Ascending aorta (tissue), 2 donors: ENCODE measurements at regions not wholly inside any gene's neighbourhood (a gene's known extent, or its start where the extent isn't known, plus 50 kb on each side); places are given as distances from the start of the nearest gene placed in this dataset.
"Not testable (repeated sequence)": the region's sequence is repeated elsewhere in the genome, so short reads cannot be mapped to it uniquely, and the experiment has no call there.

Source experiments
- DNase-seq, 2 donors: peaks; one replicate each; pipeline ENCODE4 v3.0.0-alpha.2; 2019; ENCODE audit warnings: low spot score in 2 of 2
- H3K27ac ChIP-seq, 2 donors: fragments of 200-600 bp; sonication (generic); one replicate each; pipeline ENCODE4 v1.5.1; 2016 to 2017; ENCODE audit warnings: mild to moderate bottlenecking in 1 of 2
- H3K27me3 ChIP-seq: fragments of 200-600 bp; sonication (generic); one replicate; pipeline ENCODE4 v1.5.1; 2017
- H3K36me3 ChIP-seq, 2 donors: fragments of 200-600 bp; sonication (generic); one replicate each; pipeline ENCODE4 v1.5.1; 2016
- H3K4me1 ChIP-seq, 2 donors: fragments of 200-600 bp; sonication (generic); one replicate each; pipeline ENCODE4 v1.5.1; 2016 to 2017; ENCODE audit warnings: mild to moderate bottlenecking in 1 of 2
- H3K4me3 ChIP-seq, 2 donors: fragments of 200-600 bp; sonication (generic); one replicate each; pipeline ENCODE4 v1.5.1; 2016 to 2017; ENCODE audit warnings: mild to moderate bottlenecking in 1 of 2
- H3K9me3 ChIP-seq, 2 donors: fragments of 200-600 bp; sonication (generic); one replicate each; pipeline ENCODE4 v1.5.1; 2016
- intact Hi-C: fragments of 100-400 bp; cut with DNase I; formaldehyde crosslinking; loops from one replicate; pipeline ENCODE4 v1.15.1; 2023
- TF ChIP-seq, protein P1 (sequence below), 3 experiments: fragments of 200-600 bp in 2 of 3; fragments of 450-650 bp in 1 of 3; sonication (generic) in 2 of 3; IDR thresholded peaks; one replicate each; pipeline ENCODE4 v1.5.1; 2016 to 2019; ENCODE audit warnings: antibody characterized with exemption in 3 of 3, mild to moderate bottlenecking in 1 of 3, moderate library complexity in 1 of 3

DNA sequence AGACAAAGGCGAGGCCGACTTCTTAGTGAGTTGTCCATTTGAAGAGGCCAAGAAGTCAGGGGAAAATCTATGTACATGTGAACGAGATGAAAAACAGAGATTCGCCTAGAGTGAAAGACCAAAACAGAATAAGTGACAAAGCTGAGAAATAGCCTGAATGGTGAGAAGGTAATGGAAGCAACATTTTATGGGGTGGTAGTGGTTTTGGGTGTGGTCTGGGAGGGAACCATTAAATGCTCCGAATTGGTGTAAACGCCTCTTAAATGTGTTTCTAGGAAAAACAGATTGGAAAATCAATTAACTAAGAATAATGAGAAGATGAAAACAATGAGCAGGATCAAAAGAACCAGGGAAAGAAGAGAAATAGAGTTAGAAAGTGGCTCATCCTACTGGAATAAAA, 83.8 kb upstream of the MANSC4 start:
- intact Hi-C loops, result no loop called here
- Histone ChIP-seq H3K4me1 (peaks cover 0 to 2% of the 10 kb centered on the region in 2 donors), H3K27me3 (no peaks in the 10 kb centered on the region), H3K36me3 (no peaks in the 10 kb centered on the region), H3K9me3 (no peaks in the 10 kb centered on the region), H3K27ac (no peak overlapping the region), H3K4me3 (no peak overlapping the region)
- TF ChIP-seq, protein P1, sequence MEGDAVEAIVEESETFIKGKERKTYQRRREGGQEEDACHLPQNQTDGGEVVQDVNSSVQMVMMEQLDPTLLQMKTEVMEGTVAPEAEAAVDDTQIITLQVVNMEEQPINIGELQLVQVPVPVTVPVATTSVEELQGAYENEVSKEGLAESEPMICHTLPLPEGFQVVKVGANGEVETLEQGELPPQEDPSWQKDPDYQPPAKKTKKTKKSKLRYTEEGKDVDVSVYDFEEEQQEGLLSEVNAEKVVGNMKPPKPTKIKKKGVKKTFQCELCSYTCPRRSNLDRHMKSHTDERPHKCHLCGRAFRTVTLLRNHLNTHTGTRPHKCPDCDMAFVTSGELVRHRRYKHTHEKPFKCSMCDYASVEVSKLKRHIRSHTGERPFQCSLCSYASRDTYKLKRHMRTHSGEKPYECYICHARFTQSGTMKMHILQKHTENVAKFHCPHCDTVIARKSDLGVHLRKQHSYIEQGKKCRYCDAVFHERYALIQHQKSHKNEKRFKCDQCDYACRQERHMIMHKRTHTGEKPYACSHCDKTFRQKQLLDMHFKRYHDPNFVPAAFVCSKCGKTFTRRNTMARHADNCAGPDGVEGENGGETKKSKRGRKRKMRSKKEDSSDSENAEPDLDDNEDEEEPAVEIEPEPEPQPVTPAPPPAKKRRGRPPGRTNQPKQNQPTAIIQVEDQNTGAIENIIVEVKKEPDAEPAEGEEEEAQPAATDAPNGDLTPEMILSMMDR (IDR thresholded peaks at IDR 0.05), result no peak
- no peak for DNase-seq

DNA sequence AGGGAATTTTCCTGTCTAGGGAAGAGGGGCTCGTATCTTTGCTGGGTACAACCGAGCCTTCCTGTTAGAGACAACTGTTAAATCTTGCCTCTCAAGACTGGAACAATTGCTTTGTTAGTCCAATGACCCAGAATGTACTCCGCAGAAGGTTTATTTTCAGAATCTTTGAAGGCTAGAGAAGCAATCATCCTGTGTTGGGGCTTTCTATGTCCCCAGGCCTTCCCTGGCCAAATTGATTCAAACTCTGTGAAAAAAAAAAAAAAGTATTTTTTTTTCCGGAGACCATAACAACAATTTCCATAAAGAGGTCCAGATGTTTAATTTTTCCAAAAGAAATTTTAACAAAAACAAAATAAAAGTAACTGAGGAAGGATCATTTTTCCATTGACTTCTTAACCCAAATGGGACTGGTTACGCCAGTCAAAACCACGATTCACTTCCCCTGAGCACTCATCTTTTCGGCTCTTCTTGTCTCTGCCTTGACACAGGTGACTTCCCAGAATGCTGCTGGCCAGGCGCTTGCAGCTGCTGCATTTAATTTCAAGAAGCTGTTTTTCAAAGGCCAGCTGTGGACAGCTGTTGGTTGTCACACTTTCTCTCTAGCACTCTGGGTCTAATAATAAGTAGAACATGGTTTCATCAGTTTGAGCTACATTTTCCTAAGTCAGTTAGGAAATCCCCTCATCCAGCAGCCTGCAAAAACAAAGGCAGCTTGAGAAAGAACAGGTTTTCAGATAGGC, 81.6 kb upstream of the MANSC4 start:
- Histone ChIP-seq H3K36me3 (no peaks in the 10 kb centered on the region), H3K4me3 (no peak overlapping the region), H3K27me3 (no peaks in the 10 kb centered on the region), H3K9me3 (no peaks in the 10 kb centered on the region), H3K4me1 (peaks cover 0 to 2% of the 10 kb centered on the region in 2 donors), H3K27ac (peak overlapping the region in 1 of 2 donors; percentile 6)
- TF ChIP-seq, protein P1 (IDR thresholded peaks at IDR 0.05), result no peak
- intact Hi-C loops, result no loop called here
- no peak for DNase-seq

DNA sequence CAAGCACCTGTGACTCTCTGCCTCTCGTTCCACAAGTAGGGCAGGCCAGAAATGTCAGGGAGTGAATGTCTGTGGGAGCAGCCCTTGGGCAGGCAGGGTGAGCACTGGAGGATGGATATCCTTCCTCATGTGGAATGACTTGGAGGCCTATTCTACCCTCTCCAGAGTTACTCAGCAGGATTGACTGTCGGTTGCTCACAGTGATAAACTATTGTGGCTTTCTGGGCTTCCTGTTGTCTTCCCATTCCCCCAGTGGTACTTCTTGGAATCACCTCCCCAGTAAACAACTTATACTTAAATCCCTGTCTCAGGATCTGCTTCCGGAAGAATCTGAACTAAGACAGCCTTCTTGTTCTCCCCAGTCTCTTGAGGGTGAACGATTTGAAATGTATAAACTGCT, 79.6 kb upstream of the MANSC4 start:
- H3K36me3 ChIP-seq, result no peaks in the 10 kb centered on the region
- H3K27ac ChIP-seq, result no peak overlapping the region
- no peaks in the 10 kb centered on the region for H3K27me3 ChIP-seq
- no peak overlapping the region for H3K4me3 ChIP-seq
- TF ChIP-seq, protein P1 (IDR thresholded peaks at IDR 0.05), result no peak
- H3K4me1 ChIP-seq, result peaks cover 0 to 2% of the 10 kb centered on the region in 2 donors
- H3K9me3 ChIP-seq, result no peaks in the 10 kb centered on the region
- no peak for DNase-seq
- intact Hi-C loops, result no loop called here

DNA sequence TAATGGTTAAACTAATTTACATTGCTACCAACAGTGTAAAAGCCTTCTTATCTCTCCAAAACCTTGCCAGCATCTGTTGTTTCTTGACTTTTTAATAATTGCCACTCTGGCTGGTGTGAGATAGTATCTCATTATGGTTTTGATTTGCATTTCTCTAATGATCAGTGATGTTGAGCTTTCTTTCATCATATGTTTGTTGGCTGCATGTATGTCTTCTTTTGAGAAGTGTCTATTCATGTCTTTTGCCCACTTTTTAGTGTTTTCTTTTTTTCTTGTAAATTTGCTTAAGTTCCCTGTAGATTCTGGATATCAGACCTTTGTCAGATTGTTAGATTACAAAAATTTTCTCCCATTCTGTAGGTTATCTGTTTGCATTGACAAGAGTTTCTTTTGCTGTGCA, 77.0 kb upstream of the MANSC4 start:
- H3K27ac ChIP-seq, H3K4me3 ChIP-seq, H3K36me3 ChIP-seq, DNase-seq, H3K27me3 ChIP-seq, H3K9me3 ChIP-seq, intact Hi-C loops, H3K4me1 ChIP-seq: not testable (repeated sequence)

DNA sequence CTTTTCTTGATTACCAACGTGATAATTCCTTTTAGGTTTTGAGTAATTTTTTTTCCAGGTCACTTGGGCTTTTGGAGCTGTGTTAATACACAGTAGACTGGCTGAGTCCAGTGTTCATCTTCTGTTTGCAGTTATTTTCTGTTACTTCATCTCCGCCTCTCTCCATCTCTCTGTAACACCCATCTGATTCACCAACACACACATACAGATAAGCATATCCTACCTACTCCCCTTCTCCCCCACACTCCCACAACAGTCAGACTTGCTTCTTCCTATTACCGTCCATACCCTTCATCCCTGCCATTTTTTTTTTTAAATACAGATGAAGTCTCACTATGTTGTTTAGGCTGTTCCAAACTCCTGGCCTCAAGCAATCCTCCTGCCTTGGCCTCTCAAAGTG, 72.7 kb upstream of the MANSC4 start:
- no peaks in the 10 kb centered on the region for H3K9me3 ChIP-seq
- no peaks in the 10 kb centered on the region for H3K36me3 ChIP-seq
- H3K27me3 ChIP-seq, result no peaks in the 10 kb centered on the region
- intact Hi-C loops, result no loop called here
- H3K4me1 ChIP-seq, result no peaks in the 10 kb centered on the region
- H3K27ac ChIP-seq, result no peak overlapping the region
- TF ChIP-seq, protein P1 (IDR thresholded peaks at IDR 0.05), result no peak
- no peak overlapping the region for H3K4me3 ChIP-seq
- DNase-seq, result no peak
